A673 (cell line): ENCODE measurements at regions not wholly inside any gene's neighbourhood (a gene's known extent, or its start where the extent isn't known, plus 50 kb on each side); places are given as distances from the start of the nearest gene placed in this dataset.

Experiments used
- BruUV-seq: library from RNA; stranded (reverse); fragments of 400-500 nt; replicated peaks from 2 replicates; lab custom pipeline; 2021; lab: Mats Ljungman, UMichigan
- CTCF ChIA-PET: fragments of 300-600 bp; sonication (Branson Sonifier 250); formaldehyde crosslinking; loops from one replicate; lab custom pipeline; 2022; ENCODE audit warnings: antibody characterized with exemption; lab: Charles Lee
- POLR2A ChIA-PET: fragments of 300-600 bp; sonication (Branson Sonifier 250); formaldehyde crosslinking; loops from one replicate; lab custom pipeline; 2022; ENCODE audit warnings: antibody characterized with exemption; ENCODE audit not compliant: low non-redundant PET; lab: Charles Lee
- DNase-seq: peaks from one replicate; pipeline ENCODE4 v3.0.0-alpha.2; 2015; ENCODE audit warnings: low spot score
- H3K27ac ChIP-seq: fragments of 200-600 bp; sonication (generic); 2 replicates; pipeline ENCODE4 v1.5.1; 2016; ENCODE audit warnings: mixed run types, low read depth, mild to moderate bottlenecking, mixed read lengths, antibody characterized with exemption, low read length; ENCODE audit not compliant: poor library complexity, severe bottlenecking
- H3K27me3 ChIP-seq: fragments of 200-600 bp; sonication (generic); replicated peaks from 2 replicates; pipeline ENCODE4 v1.6.1; 2017; ENCODE audit warnings: mixed run types, low read depth, mild to moderate bottlenecking, mixed read lengths, antibody characterized with exemption, low read length; ENCODE audit not compliant: insufficient read depth, poor library complexity
- H3K36me3 ChIP-seq: fragments of 200-600 bp; sonication (generic); 2 replicates; pipeline ENCODE4 v1.6.1; 2016; ENCODE audit warnings: mixed run types, mild to moderate bottlenecking, mixed read lengths, antibody characterized with exemption, low read length; ENCODE audit not compliant: insufficient read depth, poor library complexity, severe bottlenecking
- H3K4me1 ChIP-seq: fragments of 200-600 bp; sonication (generic); 2 replicates; pipeline ENCODE4 v1.6.1; 2017; ENCODE audit warnings: mixed run types, mild to moderate bottlenecking, mixed read lengths, antibody characterized with exemption, low read length; ENCODE audit not compliant: insufficient read depth, poor library complexity, severe bottlenecking
- H3K4me3 ChIP-seq: fragments of 200-600 bp; sonication (generic); 2 replicates; pipeline ENCODE4 v1.5.1; 2016; ENCODE audit warnings: low read depth, mixed run types, mild to moderate bottlenecking, mixed read lengths, low read length; ENCODE audit not compliant: poor library complexity, severe bottlenecking
- H3K9me3 ChIP-seq: fragments of 200-600 bp; sonication (generic); 2 replicates; pipeline ENCODE4 v1.6.1; 2016; ENCODE audit warnings: mixed run types, low read depth, mild to moderate bottlenecking, mixed read lengths, antibody characterized with exemption, low read length; ENCODE audit not compliant: poor library complexity, severe bottlenecking
- EZH2 ChIP-seq: fragments of 200-600 bp; sonication (generic); IDR thresholded peaks from 2 replicates; pipeline ENCODE4 v1.6.1; 2017; ENCODE audit warnings: borderline replicate concordance, low read depth, mild to moderate bottlenecking, mixed read lengths, antibody characterized with exemption, low read length; ENCODE audit not compliant: poor library complexity, severe bottlenecking
- intact Hi-C: fragments of 100-400 bp; cut with micrococcal nuclease; formaldehyde crosslinking; loops from one replicate; pipeline ENCODE4 v1.10.0; 2022; ENCODE audit not compliant: unreplicated experiment
- TF ChIP-seq, protein P1 (sequence below): fragments of 300-800, 200-600 bp; sonication (generic); conservative IDR thresholded peaks from 2 replicates; pipeline ENCODE4 v1.5.1; 2017; ENCODE audit warnings: low read depth, mild to moderate bottlenecking, antibody characterized with exemption, low read length, moderate library complexity, mixed read lengths

DNA sequence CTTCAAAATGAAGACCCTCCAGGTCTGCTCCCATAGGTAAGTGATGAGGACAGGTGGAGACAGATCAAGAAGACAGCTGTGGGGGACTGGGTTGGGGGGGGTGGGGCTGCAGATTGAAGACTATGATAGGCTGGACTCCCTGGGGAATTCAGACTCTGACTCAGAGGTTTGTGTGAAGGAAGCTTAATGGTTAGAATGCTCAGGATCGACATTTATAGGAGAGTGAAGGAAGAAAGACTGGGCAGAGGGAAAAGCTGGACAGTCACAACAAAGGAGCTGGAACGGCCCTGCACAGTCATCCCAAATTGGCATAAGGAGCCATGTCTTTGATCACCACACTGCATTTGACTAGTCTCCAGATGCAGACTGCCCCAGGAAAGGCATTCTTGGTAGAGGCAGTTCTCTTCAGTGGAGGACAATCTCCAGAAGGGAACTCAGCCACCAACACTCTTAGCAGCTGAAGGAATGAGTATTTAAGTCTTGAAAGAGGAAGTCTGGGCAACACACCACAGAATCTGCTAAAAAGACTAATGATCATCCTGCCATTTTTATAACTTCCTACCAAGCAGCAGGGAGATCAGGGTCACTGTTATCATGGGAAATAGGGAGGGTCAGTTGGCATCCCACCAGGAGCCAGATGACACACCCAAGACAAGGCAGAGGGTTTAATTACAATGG, 120.0 kb upstream of the ZC3H11B start:
- H3K36me3 ChIP-seq, result no peaks in the 10 kb centered on the region
- no peak overlapping the region for H3K4me3 ChIP-seq
- TF ChIP-seq, protein P1, sequence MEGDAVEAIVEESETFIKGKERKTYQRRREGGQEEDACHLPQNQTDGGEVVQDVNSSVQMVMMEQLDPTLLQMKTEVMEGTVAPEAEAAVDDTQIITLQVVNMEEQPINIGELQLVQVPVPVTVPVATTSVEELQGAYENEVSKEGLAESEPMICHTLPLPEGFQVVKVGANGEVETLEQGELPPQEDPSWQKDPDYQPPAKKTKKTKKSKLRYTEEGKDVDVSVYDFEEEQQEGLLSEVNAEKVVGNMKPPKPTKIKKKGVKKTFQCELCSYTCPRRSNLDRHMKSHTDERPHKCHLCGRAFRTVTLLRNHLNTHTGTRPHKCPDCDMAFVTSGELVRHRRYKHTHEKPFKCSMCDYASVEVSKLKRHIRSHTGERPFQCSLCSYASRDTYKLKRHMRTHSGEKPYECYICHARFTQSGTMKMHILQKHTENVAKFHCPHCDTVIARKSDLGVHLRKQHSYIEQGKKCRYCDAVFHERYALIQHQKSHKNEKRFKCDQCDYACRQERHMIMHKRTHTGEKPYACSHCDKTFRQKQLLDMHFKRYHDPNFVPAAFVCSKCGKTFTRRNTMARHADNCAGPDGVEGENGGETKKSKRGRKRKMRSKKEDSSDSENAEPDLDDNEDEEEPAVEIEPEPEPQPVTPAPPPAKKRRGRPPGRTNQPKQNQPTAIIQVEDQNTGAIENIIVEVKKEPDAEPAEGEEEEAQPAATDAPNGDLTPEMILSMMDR, result no peak
- no peak for TF ChIP-seq EZH2
- ChIA-PET POLR2A (no interaction called here), CTCF (no interaction called here)
- H3K27ac ChIP-seq, result no peak overlapping the region
- no peaks in the 10 kb centered on the region for H3K9me3 ChIP-seq
- no peaks in the 10 kb centered on the region for H3K27me3 ChIP-seq
- BruUV-seq, result no TSS peak
- intact Hi-C loops, result no loop called here
- DNase-seq, result no peak
- H3K4me1 ChIP-seq, result no peaks in the 10 kb centered on the region

DNA sequence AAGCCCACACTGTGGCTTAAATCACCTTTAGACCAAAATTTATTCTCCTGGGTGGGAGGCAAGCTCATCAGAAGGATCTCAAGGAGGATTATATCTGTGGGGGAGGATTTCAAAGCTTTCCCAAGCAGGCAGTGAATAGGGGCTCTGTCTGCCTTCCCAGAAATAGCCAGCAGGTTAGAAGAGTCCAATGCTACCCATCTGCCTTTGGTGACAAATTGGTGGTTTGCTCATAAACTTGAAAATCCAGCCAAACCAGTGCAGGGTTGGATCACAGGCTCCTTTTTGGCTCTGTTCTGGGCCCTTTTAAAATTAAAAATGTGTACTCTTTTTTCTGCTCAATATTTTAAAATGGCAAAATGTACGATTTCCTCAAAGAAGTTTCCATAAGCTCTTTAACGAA, 118.9 kb upstream of the ZC3H11B start:
- Histone ChIP-seq H3K4me3 (no peak overlapping the region), H3K36me3 (no peaks in the 10 kb centered on the region), H3K27me3 (no peaks in the 10 kb centered on the region), H3K9me3 (peaks cover 2% of the 10 kb centered on the region), H3K27ac (no peak overlapping the region), H3K4me1 (no peaks in the 10 kb centered on the region)
- POLR2A ChIA-PET, result no interaction called here
- BruUV-seq, result no TSS peak
- CTCF ChIA-PET, result no interaction called here
- no peak for DNase-seq
- TF ChIP-seq EZH2, result no peak
- TF ChIP-seq, protein P1, result no peak
- intact Hi-C loops, result no loop called here

GRCh38 chr1:219726480-219727272, 113.8 kb upstream of the ZC3H11B start:
- Histone ChIP-seq H3K4me3 (no peak overlapping the region), H3K4me1 (no peaks in the 10 kb centered on the region), H3K9me3 (peaks cover 5% of the 10 kb centered on the region), H3K27ac (no peak overlapping the region), H3K27me3 (no peaks in the 10 kb centered on the region), H3K36me3 (no peaks in the 10 kb centered on the region)
- ChIA-PET POLR2A (no interaction called here), CTCF (no interaction called here)
- intact Hi-C loops, result no loop called here
- DNase-seq, result no peak
- TF ChIP-seq EZH2, result no peak
- TF ChIP-seq, protein P1, result no peak
- BruUV-seq, result no TSS peak
